Pancreas (tissue), 10 donors: ENCODE measurements at regions not wholly inside any gene's neighbourhood (a gene's known extent, or its start where the extent isn't known, plus 50 kb on each side); places are given as distances from the start of the nearest gene placed in this dataset.

Experiments
- ATAC-seq, 4 donors: fragments of 200-7000 bp; cut with Tn5 transposase; one replicate each; pipeline versions ENCODE4 v1.8.0 to v1.9.1; 2020; ENCODE audit warnings: mild to moderate bottlenecking in 4 of 4, moderate library complexity in 4 of 4
- DNase-seq, 6 donors: peaks; one replicate each; pipeline ENCODE4 v3.0.0-alpha.2; 2020
- FAIRE-seq: peaks from 2 replicates; lab custom pipeline; 2012; peaks lifted over from hg19 to GRCh38; lab: Jason Lieb, UNC
- H3K27ac ChIP-seq, 4 donors: fragments of 200-600 bp; sonication (generic); 1 replicate in 3 of 4; 2 replicates in 1 of 4; pipeline versions ENCODE4 v1.5.0 to v1.8.0; 2020
- H3K27me3 ChIP-seq, 4 donors: fragments of 200-600 bp; one replicate each; pipeline ENCODE4 v1.8.0; 2021
- H3K36me3 ChIP-seq, 3 donors: fragments of 200-600 bp; sonication (generic) in 1 of 3; one replicate each; pipeline versions ENCODE4 v1.5.0 to v1.8.0; 2020 to 2021
- H3K4me1 ChIP-seq, 3 donors: fragments of 200-600 bp; one replicate each; pipeline ENCODE4 v1.8.0; 2021
- H3K4me3 ChIP-seq, 4 donors: fragments of 200-600 bp; sonication (generic) in 2 of 4; one replicate each; pipeline versions ENCODE4 v1.5.0 to v1.8.0; 2020 to 2021
- H3K9me3 ChIP-seq, 4 donors: fragments of 200-600 bp; one replicate each; pipeline ENCODE4 v1.8.0; 2021
- CTCF ChIP-seq, 4 donors: fragments of 200-600 bp; sonication (generic) in 3 of 4; IDR thresholded peaks; one replicate each; pipeline versions ENCODE4 v1.5.0 to v1.8.0; 2021; ENCODE audit warnings: antibody characterized with exemption in 4 of 4
- WGBS, 2 donors: extraction: QIAGEN DNeasy Blood & Tissue Kit; methylation state at CpG; one replicate each; pipeline ENCODE4 v1.1.7; 2013; 5-methylcytosine and 5-hydroxymethylcytosine counted together
- intact Hi-C, 3 donors: fragments of 100-400 bp; cut with DNase I; formaldehyde crosslinking; loops; one replicate each; pipeline versions ENCODE4 v1.11.1 to v1.14.2; 2022
- donor health status: healthy with polysubstance abuse.
- donor health status: DM: no; HTN: no; CAD: no; lungs with moderate emphysema.
- donor health status: DM: no; HTN: no; CAD: no.
- donor health status: control.
- donor health status: control.
- donor health status: Bipolar disorder and iron deficiency.
- donor health status: DM: yes; HTN: yes; CAD: no.
- donor health status: DM: no; HTN: no; CAD: no.
- donor health status: DM: no; HTN: no; CAD: no.
- donor health status: DM: yes; HTN: yes; CAD: no.

DNA sequence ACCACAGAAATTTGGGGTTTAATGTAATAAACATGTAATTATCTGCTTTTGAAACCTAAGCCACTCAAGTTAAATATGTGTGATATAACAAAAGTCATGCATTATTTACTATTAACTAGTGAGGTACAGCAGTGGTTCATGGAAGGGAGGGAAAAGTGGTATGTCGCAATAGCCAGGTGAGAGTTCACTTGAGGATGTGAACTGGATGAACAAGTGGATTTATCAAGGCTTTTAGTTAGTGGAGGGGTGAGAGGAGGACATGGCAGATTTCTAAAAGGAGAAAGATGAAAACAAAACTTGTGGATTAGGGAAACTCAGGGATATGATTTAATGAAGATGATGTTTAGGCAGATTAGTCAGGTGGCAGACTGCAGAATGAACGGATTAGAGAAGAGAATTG lies 141.3 kb upstream of the NFIB start:
- intact Hi-C loops: no loop called here
- 85 to 88% methylated on average over 2 of the region's 2 CpGs for WGBS, 2 donors
- FAIRE-seq (no peak), DNase-seq (no peak), ATAC-seq (no peak)
- H3K27ac ChIP-seq: no peak overlapping the region
- H3K4me1 ChIP-seq: no peaks in the 10 kb centered on the region
- no peak overlapping the region for H3K4me3 ChIP-seq
- H3K9me3 ChIP-seq: no peaks in the 10 kb centered on the region
- H3K27me3 ChIP-seq: no peaks in the 10 kb centered on the region
- no peaks in the 10 kb centered on the region for H3K36me3 ChIP-seq
- no peak for TF ChIP-seq CTCF (IDR thresholded peaks at IDR 0.05)

- H3K4me1 ChIP-seq: no peaks in the 10 kb centered on the region
- no peak for DNase-seq
- FAIRE-seq: no peak
- H3K4me3 ChIP-seq: no peak overlapping the region
- no peak overlapping the region for H3K27ac ChIP-seq
- no peak for TF ChIP-seq CTCF (IDR thresholded peaks at IDR 0.05)
- no peaks in the 10 kb centered on the region for H3K27me3 ChIP-seq
- no peak for ATAC-seq
- intact Hi-C loops: no loop called here
- no peaks in the 10 kb centered on the region for H3K9me3 ChIP-seq
- H3K36me3 ChIP-seq: no peaks in the 10 kb centered on the region
Measured at GRCh38 chr9:14453286-14453685, 139.3 kb upstream of the NFIB start.

GRCh38 chr9:14452539-14452938 lies 138.6 kb upstream of the NFIB start:
- Histone ChIP-seq H3K9me3 (no peaks in the 10 kb centered on the region), H3K36me3 (no peaks in the 10 kb centered on the region), H3K4me3 (no peak overlapping the region), H3K27ac (no peak overlapping the region), H3K27me3 (no peaks in the 10 kb centered on the region), H3K4me1 (no peaks in the 10 kb centered on the region)
- TF ChIP-seq CTCF (IDR thresholded peaks at IDR 0.05): no peak
- DNase-seq (no peak), FAIRE-seq (no peak), ATAC-seq (no peak)
- intact Hi-C loops: no loop called here
- WGBS, 2 donors: 8 to 14% methylated on average over 1 of the region's 1 CpG

GRCh38 chr9:14451949-14452348 lies 138.0 kb upstream of the NFIB start:
- Histone ChIP-seq H3K4me1 (no peaks in the 10 kb centered on the region), H3K27ac (no peak overlapping the region), H3K4me3 (no peak overlapping the region), H3K36me3 (no peaks in the 10 kb centered on the region), H3K9me3 (no peaks in the 10 kb centered on the region), H3K27me3 (no peaks in the 10 kb centered on the region)
- no peak for DNase-seq
- WGBS, 2 donors: 55 to 62% methylated on average over 4 of the region's 4 CpGs
- no peak for ATAC-seq
- no peak for FAIRE-seq
- intact Hi-C loops: no loop called here
- TF ChIP-seq CTCF (IDR thresholded peaks at IDR 0.05): no peak

DNA sequence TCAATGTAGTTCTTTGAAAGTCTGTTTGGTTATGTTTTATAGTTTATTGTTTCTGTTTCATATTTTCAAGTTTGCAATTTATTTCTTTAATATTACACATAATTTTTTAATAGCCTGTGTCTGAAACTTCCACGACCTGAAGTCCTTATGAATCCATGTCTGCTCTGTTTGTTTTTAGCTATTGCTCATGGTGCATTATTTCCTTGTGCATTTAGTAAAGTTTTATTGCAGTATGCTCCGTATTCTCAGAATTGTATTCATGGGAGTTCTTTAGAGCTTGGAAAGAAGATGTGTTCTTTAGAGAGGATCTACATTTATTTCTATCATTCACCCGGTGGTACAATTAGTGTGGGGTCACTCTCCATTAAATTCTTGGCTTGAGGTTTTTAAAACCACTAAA lies 133.2 kb upstream of the NFIB start:
- intact Hi-C loops: no loop called here
- FAIRE-seq: no peak
- Histone ChIP-seq H3K27ac (no peak overlapping the region), H3K4me3 (no peak overlapping the region), H3K4me1 (no peaks in the 10 kb centered on the region), H3K9me3 (no peaks in the 10 kb centered on the region), H3K36me3 (no peaks in the 10 kb centered on the region), H3K27me3 (no peaks in the 10 kb centered on the region)
- TF ChIP-seq CTCF (IDR thresholded peaks at IDR 0.05): no peak
- 58 to 69% methylated on average over 3 of the region's 3 CpGs for WGBS, 2 donors
- ATAC-seq: no peak
- DNase-seq: no peak
